Endothelial cell (in vitro differentiated cells): ENCODE measurements at regions not wholly inside any gene's neighbourhood (a gene's known extent, or its start where the extent isn't known, plus 50 kb on each side); places are given as distances from the start of the nearest gene placed in this dataset.

ENCODE experiments used
- DNase-seq: peaks from one replicate; pipeline ENCODE4 v3.0.0; 2021; ENCODE audit warnings: low spot score
- H3K27ac Mint-ChIP-seq: one replicate; pipeline ENCODE4 v1.8.0; 2021; ENCODE audit warnings: mixed read lengths, inconsistent platforms; ENCODE audit not compliant: unreplicated experiment
- H3K27me3 Mint-ChIP-seq: one replicate; pipeline ENCODE4 v1.8.0; 2021; ENCODE audit warnings: mild to moderate bottlenecking, moderate library complexity, mixed read lengths, inconsistent platforms; ENCODE audit not compliant: unreplicated experiment
- H3K36me3 Mint-ChIP-seq: one replicate; pipeline ENCODE4 v1.8.0; 2021; ENCODE audit warnings: mild to moderate bottlenecking, low read depth, mixed read lengths, inconsistent platforms; ENCODE audit not compliant: unreplicated experiment
- H3K4me1 Mint-ChIP-seq: one replicate; pipeline ENCODE4 v1.8.0; 2021; ENCODE audit warnings: mild to moderate bottlenecking, mixed read lengths, inconsistent platforms; ENCODE audit not compliant: unreplicated experiment
- H3K4me3 Mint-ChIP-seq: one replicate; pipeline ENCODE4 v1.8.0; 2021; ENCODE audit warnings: mild to moderate bottlenecking, mixed read lengths, inconsistent platforms; ENCODE audit not compliant: unreplicated experiment
- H3K9me3 Mint-ChIP-seq: one replicate; pipeline ENCODE4 v1.8.0; 2021; ENCODE audit warnings: mixed read lengths, inconsistent platforms; ENCODE audit not compliant: unreplicated experiment
- TF ChIP-seq, protein P1 (sequence below): fragments of 200-600 bp; sonication (generic); IDR thresholded peaks from one replicate; pipeline ENCODE4 v1.5.0; 2021; ENCODE audit warnings: antibody characterized with exemption; ENCODE audit not compliant: unreplicated experiment

DNA sequence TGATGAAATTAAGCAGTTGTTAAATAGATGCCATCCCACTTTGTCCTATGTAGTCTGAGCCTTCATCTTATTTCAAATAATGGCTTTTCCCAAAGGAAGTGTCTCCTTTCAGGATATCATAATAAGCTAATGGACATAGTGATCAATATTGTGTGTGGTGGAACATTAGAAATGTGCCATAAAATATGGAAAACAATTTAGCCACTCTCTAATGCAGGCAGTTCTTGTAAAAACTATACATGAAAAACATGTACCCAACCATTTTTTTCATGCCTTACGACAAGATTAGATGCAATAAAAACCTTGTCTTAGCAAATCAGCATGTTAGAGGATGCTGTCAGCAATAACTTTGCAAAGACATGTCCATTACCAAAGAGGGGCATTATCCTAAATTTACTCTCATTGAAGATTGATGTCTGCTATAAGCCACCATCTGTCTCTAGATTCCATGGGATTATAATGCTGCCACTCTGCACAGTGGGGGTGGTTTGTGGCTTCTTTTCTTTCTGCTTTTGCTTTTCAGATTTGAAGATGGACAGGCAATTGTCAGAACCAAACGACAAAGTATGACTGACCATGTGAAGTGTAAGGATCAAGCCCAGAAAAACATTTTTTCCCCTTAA is 724.0 kb upstream of the ZNF608 start:
- H3K36me3 Mint-ChIP-seq = no peaks in the 10 kb centered on the region
- no peak overlapping the region for H3K4me3 Mint-ChIP-seq
- TF ChIP-seq, protein P1, sequence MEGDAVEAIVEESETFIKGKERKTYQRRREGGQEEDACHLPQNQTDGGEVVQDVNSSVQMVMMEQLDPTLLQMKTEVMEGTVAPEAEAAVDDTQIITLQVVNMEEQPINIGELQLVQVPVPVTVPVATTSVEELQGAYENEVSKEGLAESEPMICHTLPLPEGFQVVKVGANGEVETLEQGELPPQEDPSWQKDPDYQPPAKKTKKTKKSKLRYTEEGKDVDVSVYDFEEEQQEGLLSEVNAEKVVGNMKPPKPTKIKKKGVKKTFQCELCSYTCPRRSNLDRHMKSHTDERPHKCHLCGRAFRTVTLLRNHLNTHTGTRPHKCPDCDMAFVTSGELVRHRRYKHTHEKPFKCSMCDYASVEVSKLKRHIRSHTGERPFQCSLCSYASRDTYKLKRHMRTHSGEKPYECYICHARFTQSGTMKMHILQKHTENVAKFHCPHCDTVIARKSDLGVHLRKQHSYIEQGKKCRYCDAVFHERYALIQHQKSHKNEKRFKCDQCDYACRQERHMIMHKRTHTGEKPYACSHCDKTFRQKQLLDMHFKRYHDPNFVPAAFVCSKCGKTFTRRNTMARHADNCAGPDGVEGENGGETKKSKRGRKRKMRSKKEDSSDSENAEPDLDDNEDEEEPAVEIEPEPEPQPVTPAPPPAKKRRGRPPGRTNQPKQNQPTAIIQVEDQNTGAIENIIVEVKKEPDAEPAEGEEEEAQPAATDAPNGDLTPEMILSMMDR = no peak
- no peak overlapping the region for H3K27ac Mint-ChIP-seq
- no peaks in the 10 kb centered on the region for H3K4me1 Mint-ChIP-seq
- H3K27me3 Mint-ChIP-seq = no peaks in the 10 kb centered on the region
- H3K9me3 Mint-ChIP-seq = no peaks in the 10 kb centered on the region
- DNase-seq = no peak

DNA sequence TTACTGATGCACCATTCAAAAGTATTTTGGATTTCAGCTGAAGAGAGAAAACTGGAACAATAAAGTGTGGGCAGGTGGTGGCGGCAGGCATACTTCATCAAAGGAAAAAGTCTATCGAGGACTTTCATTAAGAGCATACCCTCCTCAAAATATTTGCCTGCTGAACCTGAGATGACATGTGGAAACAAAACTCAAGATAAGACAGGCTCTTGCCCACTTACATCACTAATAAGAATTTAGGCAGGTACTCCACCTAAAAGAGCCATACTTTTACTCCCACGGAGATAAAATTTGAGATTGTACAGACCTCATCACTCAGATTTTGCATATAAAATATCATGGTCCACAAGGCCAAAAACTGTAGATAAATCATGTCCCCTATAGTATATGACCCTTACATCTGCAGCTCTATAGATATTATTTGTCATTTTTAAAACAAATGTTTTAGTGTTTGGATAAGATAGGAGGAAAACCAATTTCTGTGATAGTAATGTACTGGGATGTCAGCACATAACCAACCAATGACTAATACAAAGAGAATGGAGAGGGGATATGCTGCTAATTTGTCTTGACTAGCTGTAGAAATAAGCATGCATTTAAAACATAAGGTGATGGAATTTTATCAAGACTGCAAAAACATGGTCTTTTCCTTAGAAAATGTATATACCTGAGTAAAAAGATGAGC is 730.6 kb upstream of the ZNF608 start:
- no peaks in the 10 kb centered on the region for H3K4me1 Mint-ChIP-seq
- TF ChIP-seq, protein P1 = no peak
- H3K27me3 Mint-ChIP-seq = no peaks in the 10 kb centered on the region
- DNase-seq = no peak
- no peak overlapping the region for H3K27ac Mint-ChIP-seq
- H3K4me3 Mint-ChIP-seq = no peak overlapping the region
- H3K9me3 Mint-ChIP-seq = no peaks in the 10 kb centered on the region
- H3K36me3 Mint-ChIP-seq = no peaks in the 10 kb centered on the region

DNA sequence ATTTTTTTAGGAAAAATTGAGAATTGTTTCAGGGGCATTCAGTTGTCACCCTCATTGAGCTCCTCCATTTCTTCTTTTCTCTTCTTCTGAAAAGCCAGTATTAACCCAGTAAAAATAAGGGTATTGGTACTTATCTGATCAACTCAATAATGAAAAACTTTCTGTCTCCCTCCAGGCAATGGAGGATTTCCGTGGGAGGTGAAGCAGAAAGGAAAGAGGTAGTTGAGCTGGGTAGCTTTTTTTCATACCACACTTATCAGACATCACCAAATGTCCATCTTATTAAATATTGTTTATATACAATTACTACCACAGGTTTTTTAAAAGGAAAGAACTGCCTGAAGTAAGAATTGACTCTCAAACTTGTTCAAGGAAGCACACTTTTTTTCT is 731.1 kb upstream of the ZNF608 start:
- TF ChIP-seq, protein P1 = no peak
- DNase-seq = no peak
- Mint-ChIP-seq H3K4me3 (no peak overlapping the region), H3K27ac (no peak overlapping the region), H3K4me1 (no peaks in the 10 kb centered on the region), H3K27me3 (no peaks in the 10 kb centered on the region), H3K36me3 (no peaks in the 10 kb centered on the region), H3K9me3 (no peaks in the 10 kb centered on the region)

GRCh38 chr5:125478599-125478998 is 732.2 kb upstream of the ZNF608 start:
- H3K4me1 Mint-ChIP-seq = no peaks in the 10 kb centered on the region
- H3K27me3 Mint-ChIP-seq = no peaks in the 10 kb centered on the region
- H3K4me3 Mint-ChIP-seq = no peak overlapping the region
- H3K27ac Mint-ChIP-seq = no peak overlapping the region
- no peaks in the 10 kb centered on the region for H3K36me3 Mint-ChIP-seq
- no peak for DNase-seq
- no peaks in the 10 kb centered on the region for H3K9me3 Mint-ChIP-seq
- TF ChIP-seq, protein P1 = no peak

- Mint-ChIP-seq H3K9me3 (no peaks in the 10 kb centered on the region), H3K4me1 (no peaks in the 10 kb centered on the region), H3K4me3 (no peak overlapping the region), H3K27me3 (no peaks in the 10 kb centered on the region), H3K36me3 (no peaks in the 10 kb centered on the region), H3K27ac (no peak overlapping the region)
- DNase-seq = no peak
- TF ChIP-seq, protein P1 = no peak
Observed at GRCh38 chr5:125480911-125481310, 734.5 kb upstream of the ZNF608 start.
